ENCODE measurements at regions not wholly inside any gene's neighbourhood (a gene's known extent, or its start where the extent isn't known, plus 50 kb on each side); places are given as distances from the start of the nearest gene placed in this dataset.
"Not testable (repeated sequence)": the region's sequence is repeated elsewhere in the genome, so short reads cannot be mapped to it uniquely, and the experiment has no call there.

GRCh38 chr2:91895091-91895490, 2976.1 kb upstream of the TEKT4 start:
- TF ChIP-seq REST (IDR thresholded peaks at IDR 0.05; ENCODE audit: low read depth, low read length); MXI1 (IDR thresholded peaks at IDR 0.05; ENCODE audit: low read depth, low read length); TCF12 (IDR thresholded peaks at IDR 0.05); EZH2phosphoT487 (IDR thresholded peaks at IDR 0.05; ENCODE audit: borderline replicate concordance, low read depth); SIN3A (IDR thresholded peaks at IDR 0.05; ENCODE audit: borderline replicate concordance, low read depth, low read length); JUND (IDR thresholded peaks at IDR 0.05); ELF1 (IDR thresholded peaks at IDR 0.05): not testable (repeated sequence)
- TF ChIP-seq, protein P1, sequence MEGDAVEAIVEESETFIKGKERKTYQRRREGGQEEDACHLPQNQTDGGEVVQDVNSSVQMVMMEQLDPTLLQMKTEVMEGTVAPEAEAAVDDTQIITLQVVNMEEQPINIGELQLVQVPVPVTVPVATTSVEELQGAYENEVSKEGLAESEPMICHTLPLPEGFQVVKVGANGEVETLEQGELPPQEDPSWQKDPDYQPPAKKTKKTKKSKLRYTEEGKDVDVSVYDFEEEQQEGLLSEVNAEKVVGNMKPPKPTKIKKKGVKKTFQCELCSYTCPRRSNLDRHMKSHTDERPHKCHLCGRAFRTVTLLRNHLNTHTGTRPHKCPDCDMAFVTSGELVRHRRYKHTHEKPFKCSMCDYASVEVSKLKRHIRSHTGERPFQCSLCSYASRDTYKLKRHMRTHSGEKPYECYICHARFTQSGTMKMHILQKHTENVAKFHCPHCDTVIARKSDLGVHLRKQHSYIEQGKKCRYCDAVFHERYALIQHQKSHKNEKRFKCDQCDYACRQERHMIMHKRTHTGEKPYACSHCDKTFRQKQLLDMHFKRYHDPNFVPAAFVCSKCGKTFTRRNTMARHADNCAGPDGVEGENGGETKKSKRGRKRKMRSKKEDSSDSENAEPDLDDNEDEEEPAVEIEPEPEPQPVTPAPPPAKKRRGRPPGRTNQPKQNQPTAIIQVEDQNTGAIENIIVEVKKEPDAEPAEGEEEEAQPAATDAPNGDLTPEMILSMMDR (IDR thresholded peaks at IDR 0.05): peak; percentile 61
- TF ChIP-seq, protein P2, sequence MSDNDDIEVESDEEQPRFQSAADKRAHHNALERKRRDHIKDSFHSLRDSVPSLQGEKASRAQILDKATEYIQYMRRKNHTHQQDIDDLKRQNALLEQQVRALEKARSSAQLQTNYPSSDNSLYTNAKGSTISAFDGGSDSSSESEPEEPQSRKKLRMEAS (IDR thresholded peaks at IDR 0.05; ENCODE audit: low read depth): not testable (repeated sequence)
- TF ChIP-seq RAD21 (IDR thresholded peaks at IDR 0.05; ENCODE audit: low read length): peak; percentile 38
- TF ChIP-seq SMC3 (IDR thresholded peaks at IDR 0.05; ENCODE audit: low read depth, low read length): peak; percentile 42

All from SK-N-SH (cell line).